ENCODE measurements at regions not wholly inside any gene's neighbourhood (a gene's known extent, or its start where the extent isn't known, plus 50 kb on each side); places are given as distances from the start of the nearest gene placed in this dataset.
A peak's percentile ranks its signal among the peaks of the same experiment; 100 is the strongest.

GRCh38 chr20:51111290-51111689 is 88.4 kb upstream of the KCNG1 start:
- FAIRE-seq (no peak), DNase-seq (ENCODE audit: insufficient read length, low spot score) (no peak)
- TF ChIP-seq POLR2A (IDR thresholded peaks at IDR 0.05; ENCODE audit: low read depth, low read length): no peak
- TF ChIP-seq TAF1 (IDR thresholded peaks at IDR 0.05; ENCODE audit: low read depth, low read length): no peak
- TF ChIP-seq POLR2AphosphoS5 (IDR thresholded peaks at IDR 0.05; ENCODE audit: low read depth, low read length): no peak
- no peak for TF ChIP-seq POU2F2 (IDR thresholded peaks at IDR 0.05; ENCODE audit: low read depth, low read length)
- TF ChIP-seq SPI1 (IDR thresholded peaks at IDR 0.05; ENCODE audit: low read depth, low read length): no peak
- no peak for TF ChIP-seq PAX5 (IDR thresholded peaks at IDR 0.05; ENCODE audit: insufficient read depth, low read length, severe bottlenecking)

- no peak for FAIRE-seq
- no peak for TF ChIP-seq PAX5 (IDR thresholded peaks at IDR 0.05; ENCODE audit: insufficient read depth, low read length, severe bottlenecking)
- no peak for TF ChIP-seq POLR2A (IDR thresholded peaks at IDR 0.05; ENCODE audit: low read depth, low read length)
- peak; percentile 11; the same call in 1 of the 2 replicates for TF ChIP-seq SPI1 (IDR thresholded peaks at IDR 0.05; ENCODE audit: low read depth, low read length)
- DNase-seq (ENCODE audit: insufficient read length, low spot score): no peak
These were observed 85.9 kb upstream of the KCNG1 start for GRCh38 chr20:51108638-51109363.

DNA sequence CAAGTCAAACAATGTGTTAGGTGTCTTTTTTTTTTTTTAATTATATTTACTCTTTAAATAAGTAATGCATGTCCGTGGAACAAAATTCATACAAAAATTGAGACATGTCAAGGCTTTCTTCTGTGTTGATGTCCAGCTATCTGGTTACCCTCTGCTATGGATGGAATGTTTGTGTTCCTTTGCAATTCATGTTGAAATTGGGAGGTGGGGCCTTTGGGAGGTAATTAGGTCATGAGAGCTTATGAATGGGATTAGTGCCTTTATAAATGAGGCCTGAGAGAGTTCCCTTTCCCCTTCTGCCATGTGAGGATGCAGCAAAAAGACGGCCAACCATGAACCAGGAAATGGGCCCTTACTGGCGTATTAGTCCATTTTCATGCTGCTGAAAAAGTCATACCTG is 83.1 kb upstream of the KCNG1 start:
- FAIRE-seq (no peak), DNase-seq (ENCODE audit: insufficient read length, low spot score) (no peak)
- no peak for TF ChIP-seq POLR2A (IDR thresholded peaks at IDR 0.05; ENCODE audit: low read depth, low read length)
- no peak for TF ChIP-seq POLR2AphosphoS5 (IDR thresholded peaks at IDR 0.05; ENCODE audit: low read depth, low read length)
- TF ChIP-seq SPI1 (IDR thresholded peaks at IDR 0.05; ENCODE audit: low read depth, low read length): no peak
- no peak for TF ChIP-seq POU2F2 (IDR thresholded peaks at IDR 0.05; ENCODE audit: low read depth, low read length)
- no peak for TF ChIP-seq PAX5 (IDR thresholded peaks at IDR 0.05; ENCODE audit: insufficient read depth, low read length, severe bottlenecking)
- no peak for TF ChIP-seq TAF1 (IDR thresholded peaks at IDR 0.05; ENCODE audit: low read depth, low read length)

DNA sequence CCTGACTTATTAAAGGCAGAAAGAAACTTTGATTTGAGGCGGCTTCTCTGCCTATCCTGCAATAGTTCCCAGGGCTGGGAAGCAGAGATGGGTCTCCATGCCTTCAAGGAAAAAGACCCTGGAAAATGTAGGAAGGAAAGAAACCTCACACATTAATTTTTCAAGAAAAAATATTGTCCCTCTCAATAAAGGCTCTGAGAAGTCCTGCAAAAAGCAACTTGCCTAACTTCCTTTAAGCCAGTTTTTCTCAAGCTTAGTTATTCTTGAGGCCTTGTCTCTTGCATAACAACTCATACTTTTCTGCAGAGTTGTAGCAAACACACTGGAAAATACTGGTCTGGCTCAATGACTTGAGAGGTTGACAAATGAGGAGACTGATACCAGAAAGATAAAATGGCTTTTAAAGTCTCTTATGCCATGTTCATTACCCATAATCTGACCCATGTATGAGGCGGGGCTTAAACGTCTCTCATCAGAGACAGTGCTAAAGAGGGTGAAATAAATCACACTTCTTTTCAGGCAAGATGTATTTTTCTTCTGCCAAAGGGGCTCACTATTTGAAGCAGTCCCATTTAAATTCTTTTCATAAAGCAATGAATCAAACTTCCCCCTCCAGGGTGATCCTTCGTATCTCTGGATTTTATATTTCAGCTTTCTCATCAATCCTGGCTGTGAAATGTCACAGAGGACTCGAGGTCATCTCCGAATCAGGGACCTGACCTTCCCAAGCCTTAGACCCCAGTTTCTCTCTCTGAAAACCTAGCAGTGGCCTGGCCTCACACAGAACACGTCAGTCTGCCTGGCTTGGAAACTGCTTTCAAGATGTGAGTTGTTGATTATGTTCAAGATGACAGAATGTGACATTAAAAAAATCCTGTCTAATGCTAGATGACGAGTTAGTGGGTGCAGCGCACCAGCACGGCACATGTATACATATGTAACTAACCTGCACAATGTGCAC is 82.3 kb upstream of the KCNG1 start:
- TF ChIP-seq TAF1 (IDR thresholded peaks at IDR 0.05; ENCODE audit: low read depth, low read length) (no peak), SPI1 (IDR thresholded peaks at IDR 0.05; ENCODE audit: low read depth, low read length) (no peak), POU2F2 (IDR thresholded peaks at IDR 0.05; ENCODE audit: low read depth, low read length) (no peak), PAX5 (IDR thresholded peaks at IDR 0.05; ENCODE audit: insufficient read depth, low read length, severe bottlenecking) (no peak), POLR2A (IDR thresholded peaks at IDR 0.05; ENCODE audit: low read depth, low read length) (no peak), POLR2AphosphoS5 (IDR thresholded peaks at IDR 0.05; ENCODE audit: low read depth, low read length) (no peak)
- DNase-seq (ENCODE audit: insufficient read length, low spot score) (no peak), FAIRE-seq (no peak)

GRCh38 chr20:51100617-51101016 is 77.7 kb upstream of the KCNG1 start:
- no peak for TF ChIP-seq POU2F2 (IDR thresholded peaks at IDR 0.05; ENCODE audit: low read depth, low read length)
- TF ChIP-seq SPI1 (IDR thresholded peaks at IDR 0.05; ENCODE audit: low read depth, low read length): no peak
- no peak for TF ChIP-seq POLR2A (IDR thresholded peaks at IDR 0.05; ENCODE audit: low read depth, low read length)
- no peak for TF ChIP-seq TAF1 (IDR thresholded peaks at IDR 0.05; ENCODE audit: low read depth, low read length)
- no peak for TF ChIP-seq POLR2AphosphoS5 (IDR thresholded peaks at IDR 0.05; ENCODE audit: low read depth, low read length)
- no peak for TF ChIP-seq PAX5 (IDR thresholded peaks at IDR 0.05; ENCODE audit: insufficient read depth, low read length, severe bottlenecking)
- DNase-seq (ENCODE audit: insufficient read length, low spot score): no peak
- no peak for FAIRE-seq

DNA sequence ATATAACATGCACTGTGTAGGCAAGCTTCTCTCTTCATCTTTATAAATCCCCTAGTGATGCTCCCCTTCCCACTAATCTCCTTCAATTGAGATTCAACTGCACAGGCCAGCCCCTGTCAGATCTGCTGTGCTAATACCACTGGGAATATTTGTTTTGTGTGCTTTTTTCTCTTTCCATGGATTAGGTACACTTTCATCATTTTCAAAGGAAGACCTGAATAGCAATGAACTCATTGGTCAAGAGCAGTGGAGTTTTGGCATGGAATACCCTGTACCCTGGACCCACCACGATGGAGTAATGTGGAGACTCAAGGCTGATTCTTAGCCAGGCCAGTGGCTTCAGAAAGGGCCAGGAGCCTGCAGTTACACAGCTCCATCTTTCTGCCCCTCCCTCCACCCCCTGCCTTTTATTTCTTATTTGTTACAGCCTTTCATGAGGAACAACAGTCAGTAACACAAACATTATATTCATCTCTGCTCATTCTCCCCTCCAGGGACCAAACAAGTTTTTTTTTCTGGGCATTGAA is 75.4 kb upstream of the KCNG1 start:
- no peak for DNase-seq (ENCODE audit: insufficient read length, low spot score)
- FAIRE-seq: no peak
- TF ChIP-seq SPI1 (IDR thresholded peaks at IDR 0.05; ENCODE audit: low read depth, low read length) (no peak), TAF1 (IDR thresholded peaks at IDR 0.05; ENCODE audit: low read depth, low read length) (no peak), POLR2AphosphoS5 (IDR thresholded peaks at IDR 0.05; ENCODE audit: low read depth, low read length) (no peak), PAX5 (IDR thresholded peaks at IDR 0.05; ENCODE audit: insufficient read depth, low read length, severe bottlenecking) (no peak), POU2F2 (IDR thresholded peaks at IDR 0.05; ENCODE audit: low read depth, low read length) (no peak), POLR2A (IDR thresholded peaks at IDR 0.05; ENCODE audit: low read depth, low read length) (no peak)

GRCh38 chr20:51097351-51098120 is 74.6 kb upstream of the KCNG1 start:
- FAIRE-seq (no peak), DNase-seq (ENCODE audit: insufficient read length, low spot score) (no peak)
- TF ChIP-seq POLR2A (IDR thresholded peaks at IDR 0.05; ENCODE audit: low read depth, low read length): no peak
- TF ChIP-seq SPI1 (IDR thresholded peaks at IDR 0.05; ENCODE audit: low read depth, low read length): no peak
- TF ChIP-seq TAF1 (IDR thresholded peaks at IDR 0.05; ENCODE audit: low read depth, low read length): no peak
- TF ChIP-seq POU2F2 (IDR thresholded peaks at IDR 0.05; ENCODE audit: low read depth, low read length): no peak
- no peak for TF ChIP-seq POLR2AphosphoS5 (IDR thresholded peaks at IDR 0.05; ENCODE audit: low read depth, low read length)

- FAIRE-seq (no peak), DNase-seq (ENCODE audit: insufficient read length, low spot score) (no peak)
- TF ChIP-seq TAF1 (IDR thresholded peaks at IDR 0.05; ENCODE audit: low read depth, low read length) (no peak), POLR2A (IDR thresholded peaks at IDR 0.05; ENCODE audit: low read depth, low read length) (no peak), SPI1 (IDR thresholded peaks at IDR 0.05; ENCODE audit: low read depth, low read length) (no peak), PAX5 (IDR thresholded peaks at IDR 0.05; ENCODE audit: insufficient read depth, low read length, severe bottlenecking) (no peak), POU2F2 (IDR thresholded peaks at IDR 0.05; ENCODE audit: low read depth, low read length) (no peak), POLR2AphosphoS5 (IDR thresholded peaks at IDR 0.05; ENCODE audit: low read depth, low read length) (no peak)
These were observed 73.8 kb upstream of the KCNG1 start for GRCh38 chr20:51096582-51097267.
